ENCODE measurements at regions not wholly inside any gene's neighbourhood (a gene's known extent, or its start where the extent isn't known, plus 50 kb on each side); places are given as distances from the start of the nearest gene placed in this dataset.

DNA sequence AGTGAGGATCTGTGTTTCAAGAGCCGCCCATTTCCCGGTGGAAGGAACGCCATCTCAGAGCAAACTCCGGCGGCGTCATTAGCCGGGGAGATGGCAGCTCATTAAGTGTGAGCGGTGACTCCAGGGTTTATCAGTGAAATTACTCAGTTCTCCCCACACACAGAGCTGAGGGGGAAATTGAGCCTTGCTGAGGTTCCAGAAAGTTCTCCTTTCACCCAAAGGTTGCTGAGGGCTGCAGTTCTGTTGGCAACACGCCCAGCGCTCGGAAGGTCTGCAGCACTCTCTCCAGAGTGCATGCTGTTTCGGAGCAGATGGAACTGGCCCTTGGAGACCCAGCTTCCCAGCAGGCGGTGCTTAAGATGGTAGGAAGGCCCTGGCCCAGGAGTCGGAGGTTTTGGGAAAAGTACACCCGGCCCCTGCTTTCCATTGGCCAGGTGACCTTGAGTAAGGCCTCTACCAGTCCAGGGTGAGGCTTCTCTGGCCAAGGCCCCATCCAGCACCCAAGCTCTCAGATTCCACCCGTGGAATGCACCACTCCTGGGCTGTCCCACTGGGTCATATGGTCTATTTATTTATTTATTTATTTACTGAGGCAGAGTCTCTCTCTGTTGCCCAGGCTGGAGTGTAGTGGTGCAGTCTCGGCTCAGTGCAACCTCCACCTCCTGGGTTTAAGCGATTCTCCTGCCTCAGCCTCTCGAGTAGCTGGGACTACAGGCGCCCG lies 167.7 kb upstream of the CIBAR2 start:
- no peaks in the 10 kb centered on the region for H3K9me2 ChIP-seq (ENCODE audit: insufficient read depth)
- H2AFZ ChIP-seq = no peak overlapping the region
- no peak overlapping the region for H3K4me3 ChIP-seq
- 93 to 95% methylated on average over 21 of the region's 21 CpGs for whole genome bisulfite sequencing, 2 experiments (ENCODE audit: low coverage in 1 of 2, low lambda C conversion rate in 2 of 2, missing lambda C conversion rate in 2 of 2)
- in situ Hi-C loops (cut with MboI) = no loop called here
- no peaks in the 10 kb centered on the region for H3K27me3 ChIP-seq (replicated peaks; ENCODE audit: insufficient read depth)
- H3K27ac ChIP-seq = no peak overlapping the region
- no peak overlapping the region for H3K9ac ChIP-seq
- H3K9me3 ChIP-seq (ENCODE audit: low read depth) = no peaks in the 10 kb centered on the region
- TF ChIP-seq EZH2 (IDR thresholded peaks at IDR 0.05; ENCODE audit: insufficient read depth, poor library complexity, severe bottlenecking) (no peak), EZH2phosphoT487 (IDR thresholded peaks at IDR 0.05; ENCODE audit: insufficient read depth, low read depth) (no peak)
- peaks cover 82% of the 10 kb centered on the region for H3K79me2 ChIP-seq (ENCODE audit: insufficient read depth)
- H3K4me1 ChIP-seq (ENCODE audit: insufficient read depth) = no peaks in the 10 kb centered on the region
- peaks cover 3% of the 10 kb centered on the region; the same call in 1 of the 2 replicates for H3F3A ChIP-seq (ENCODE audit: insufficient read depth)
- no peaks in the 10 kb centered on the region; the same call in 1 of the 2 replicates for H4K20me1 ChIP-seq (ENCODE audit: insufficient read depth)
- no peaks in the 10 kb centered on the region for H3K36me3 ChIP-seq (ENCODE audit: low read depth)
- H3K4me2 ChIP-seq (ENCODE audit: unreplicated experiment) = no peak overlapping the region
- DNase-seq = no peak

DNA sequence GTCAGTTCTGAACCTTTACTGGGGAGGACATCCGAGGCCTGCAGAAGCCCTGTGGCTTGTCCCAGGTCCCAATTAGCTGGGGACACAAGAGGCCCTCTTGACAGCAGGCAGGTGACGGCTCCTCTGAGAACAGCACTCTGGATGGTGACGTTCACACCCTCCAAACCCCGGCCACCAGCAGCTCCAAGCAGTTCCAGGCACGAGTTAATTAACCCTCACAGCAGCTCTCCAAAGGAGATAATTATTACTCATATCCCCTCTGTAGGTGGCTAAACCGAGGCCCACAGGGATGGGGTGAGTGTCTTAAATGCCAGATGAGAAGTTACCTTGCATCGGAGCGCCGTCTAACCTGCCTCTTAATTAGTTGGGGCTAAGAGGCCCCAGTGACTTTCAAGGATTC lies 168.9 kb upstream of the CIBAR2 start:
- Histone ChIP-seq H3K27me3 (replicated peaks; ENCODE audit: insufficient read depth) (no peaks in the 10 kb centered on the region), H3K36me3 (ENCODE audit: low read depth) (no peaks in the 10 kb centered on the region), H3K9me2 (ENCODE audit: insufficient read depth) (no peaks in the 10 kb centered on the region), H3K4me1 (ENCODE audit: insufficient read depth) (peaks cover 11% of the 10 kb centered on the region), H3K9ac (no peak overlapping the region), H3K27ac (no peak overlapping the region), H4K20me1 (ENCODE audit: insufficient read depth) (no peaks in the 10 kb centered on the region; the same call in 1 of the 2 replicates), H2AFZ (no peak overlapping the region), H3K4me2 (ENCODE audit: unreplicated experiment) (no peak overlapping the region), H3K79me2 (ENCODE audit: insufficient read depth) (peaks cover 76% of the 10 kb centered on the region), H3K4me3 (no peak overlapping the region), H3F3A (ENCODE audit: insufficient read depth) (peaks cover 6% of the 10 kb centered on the region), H3K9me3 (ENCODE audit: low read depth) (no peaks in the 10 kb centered on the region)
- 89% methylated on average over 9 of the region's 9 CpGs for WGBS, 2 experiments (ENCODE audit: low coverage in 1 of 2, low lambda C conversion rate in 2 of 2, missing lambda C conversion rate in 2 of 2)
- no peak for DNase-seq
- no peak for TF ChIP-seq EZH2 (IDR thresholded peaks at IDR 0.05; ENCODE audit: insufficient read depth, poor library complexity, severe bottlenecking)
- no peak for TF ChIP-seq EZH2phosphoT487 (IDR thresholded peaks at IDR 0.05; ENCODE audit: insufficient read depth, low read depth)
- in situ Hi-C loops (cut with MboI) = no loop called here

DNA sequence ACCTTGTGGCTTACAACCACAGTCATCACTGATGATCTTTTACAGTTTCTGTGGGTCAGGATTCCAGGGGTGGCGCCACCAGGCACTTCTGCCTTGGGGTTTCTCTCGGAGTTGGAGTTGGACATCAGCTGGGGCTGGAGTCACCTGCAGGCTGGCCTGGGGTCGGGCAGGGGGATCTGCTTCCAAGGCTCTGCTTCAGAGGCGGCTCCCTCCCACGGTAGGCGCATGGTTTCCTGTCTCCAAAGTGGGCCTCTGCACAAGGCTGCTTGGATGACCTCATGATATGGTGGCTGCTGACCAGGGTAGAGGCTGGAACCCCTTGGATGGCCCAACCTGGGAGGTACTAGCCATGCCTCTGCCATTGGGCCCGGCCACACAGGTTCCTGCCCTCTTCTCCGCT lies 170.6 kb upstream of the CIBAR2 start:
- no peaks in the 10 kb centered on the region for H3K9me3 ChIP-seq (ENCODE audit: low read depth)
- no peak for DNase-seq
- no peaks in the 10 kb centered on the region for H4K20me1 ChIP-seq (ENCODE audit: insufficient read depth)
- TF ChIP-seq EZH2phosphoT487 (IDR thresholded peaks at IDR 0.05; ENCODE audit: insufficient read depth, low read depth) = no peak
- no peak for TF ChIP-seq EZH2 (IDR thresholded peaks at IDR 0.05; ENCODE audit: insufficient read depth, poor library complexity, severe bottlenecking)
- no peak overlapping the region for H3K27ac ChIP-seq
- no peak overlapping the region for H3K9ac ChIP-seq
- H3F3A ChIP-seq (ENCODE audit: insufficient read depth) = peaks cover 22% of the 10 kb centered on the region
- H3K36me3 ChIP-seq (ENCODE audit: low read depth) = no peaks in the 10 kb centered on the region
- H3K4me1 ChIP-seq (ENCODE audit: insufficient read depth) = peaks cover 28% of the 10 kb centered on the region
- no peak overlapping the region for H3K4me3 ChIP-seq
- no peaks in the 10 kb centered on the region for H3K9me2 ChIP-seq (ENCODE audit: insufficient read depth)
- in situ Hi-C loops (cut with MboI) = no loop called here
- 88 to 89% methylated on average over 7 to 8 of the region's 8 CpGs for WGBS, 2 experiments (ENCODE audit: low coverage in 1 of 2, low lambda C conversion rate in 2 of 2, missing lambda C conversion rate in 2 of 2)
- peaks cover 64% of the 10 kb centered on the region for H3K79me2 ChIP-seq (ENCODE audit: insufficient read depth)
- no peaks in the 10 kb centered on the region for H3K27me3 ChIP-seq (replicated peaks; ENCODE audit: insufficient read depth)
- H2AFZ ChIP-seq = no peak overlapping the region
- no peak overlapping the region for H3K4me2 ChIP-seq (ENCODE audit: unreplicated experiment)

DNA sequence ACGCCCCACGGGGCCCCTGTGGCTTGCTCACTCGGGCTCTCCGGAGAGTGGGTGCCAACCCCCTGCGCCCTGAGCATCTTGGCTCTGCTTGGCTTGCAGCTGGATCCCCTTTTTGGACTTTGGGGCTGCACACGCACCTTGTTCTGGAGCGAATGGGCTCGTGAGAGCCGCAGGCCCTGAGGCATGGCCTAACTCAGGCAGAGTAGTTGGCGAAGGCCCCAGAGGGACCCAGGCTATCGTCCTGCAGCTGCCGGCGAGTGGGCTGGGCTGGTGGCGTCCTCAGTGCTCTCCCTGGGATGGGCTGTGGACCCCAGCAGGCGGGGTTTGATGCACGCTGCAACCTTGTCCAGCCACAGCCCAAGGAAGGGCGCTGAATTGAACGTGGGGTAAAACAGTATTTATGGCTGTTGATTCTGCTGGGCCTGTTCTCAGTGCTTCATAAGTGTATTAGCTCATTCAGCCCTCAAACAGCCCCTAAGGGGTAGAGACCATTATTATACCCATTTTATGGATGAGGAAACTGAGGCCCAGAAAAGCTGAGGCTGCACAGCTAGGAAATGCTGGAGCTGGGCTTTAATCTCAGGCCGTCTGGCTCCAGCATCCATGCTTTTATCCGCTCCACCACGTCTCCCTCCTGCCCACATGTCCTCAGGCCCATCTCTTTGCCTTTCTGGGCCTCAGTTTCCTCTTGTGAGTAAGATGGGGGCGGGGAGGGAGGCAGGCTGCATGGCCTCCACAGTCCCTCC lies 171.2 kb upstream of the CIBAR2 start:
- DNase-seq = no peak
- in situ Hi-C loops (cut with MboI) = no loop called here
- WGBS, 2 experiments (ENCODE audit: low coverage in 1 of 2, low lambda C conversion rate in 2 of 2, missing lambda C conversion rate in 2 of 2) = 95 to 96% methylated on average over 22 of the region's 22 CpGs

More for the DNA sequence above, 171.2 kb upstream of the CIBAR2 start:
- no peak overlapping the region for H3K9ac ChIP-seq
- no peaks in the 10 kb centered on the region for H3K9me2 ChIP-seq (ENCODE audit: insufficient read depth)
- H3K4me1 ChIP-seq (ENCODE audit: insufficient read depth) = peaks cover 29% of the 10 kb centered on the region
- no peak overlapping the region for H3K27ac ChIP-seq
- H3F3A ChIP-seq (ENCODE audit: insufficient read depth) = peaks cover 26% of the 10 kb centered on the region
- H3K27me3 ChIP-seq (replicated peaks; ENCODE audit: insufficient read depth) = no peaks in the 10 kb centered on the region
- TF ChIP-seq EZH2phosphoT487 (IDR thresholded peaks at IDR 0.05; ENCODE audit: insufficient read depth, low read depth) = no peak
- no peak for TF ChIP-seq EZH2 (IDR thresholded peaks at IDR 0.05; ENCODE audit: insufficient read depth, poor library complexity, severe bottlenecking)
- no peaks in the 10 kb centered on the region for H3K36me3 ChIP-seq (ENCODE audit: low read depth)
- H3K9me3 ChIP-seq (ENCODE audit: low read depth) = no peaks in the 10 kb centered on the region
- no peaks in the 10 kb centered on the region for H4K20me1 ChIP-seq (ENCODE audit: insufficient read depth)
- H2AFZ ChIP-seq = no peak overlapping the region
- no peak overlapping the region for H3K4me3 ChIP-seq
- H3K4me2 ChIP-seq (ENCODE audit: unreplicated experiment) = no peak overlapping the region
- H3K79me2 ChIP-seq (ENCODE audit: insufficient read depth) = peaks cover 65% of the 10 kb centered on the region
